PFSK-1 (cell line): ENCODE measurements at regions not wholly inside any gene's neighbourhood (a gene's known extent, or its start where the extent isn't known, plus 50 kb on each side); places are given as distances from the start of the nearest gene placed in this dataset.

Experiments used
- FOXP2 ChIP-seq: optimal IDR thresholded peaks from 2 replicates; pipeline ENCODE3; 2011; ENCODE audit warnings: borderline replicate concordance, control low read depth, inconsistent platforms; ENCODE audit not compliant: insufficient read depth; ENCODE audit errors: extremely low read length, extremely low read depth
- POLR2AphosphoS5 ChIP-seq: IDR thresholded peaks from 2 replicates; pipeline ENCODE4 v1.6.1; 2012; ENCODE audit warnings: low read depth, mild to moderate bottlenecking, control low read depth, low read length, moderate library complexity
- TAF1 ChIP-seq: IDR thresholded peaks from 2 replicates; pipeline ENCODE4 v1.6.1; 2012; ENCODE audit warnings: low read length, control low read depth, borderline replicate concordance; ENCODE audit not compliant: insufficient read depth

DNA sequence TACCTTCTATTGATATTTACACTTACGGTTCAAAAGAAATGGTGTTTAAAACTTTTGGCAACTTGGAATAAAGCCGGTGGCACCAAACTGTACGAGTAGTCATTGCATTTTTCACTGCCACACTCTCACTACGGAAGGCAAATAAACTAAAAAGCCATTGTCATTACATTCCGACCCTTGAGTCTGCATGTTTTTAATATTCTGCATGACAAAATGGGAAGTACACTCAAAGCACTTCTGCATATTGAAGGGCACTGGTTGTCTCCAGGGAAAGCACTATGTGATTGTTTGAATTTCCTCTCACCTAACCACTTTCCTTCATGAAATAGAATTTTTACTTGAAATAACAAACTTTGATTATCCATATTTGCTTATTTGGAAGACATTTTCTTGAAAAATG, 426.3 kb downstream of the CETN3 start:
- TF ChIP-seq POLR2AphosphoS5 (no peak), FOXP2 (no peak), TAF1 (no peak)
